ENCODE measurements at regions not wholly inside any gene's neighbourhood (a gene's known extent, or its start where the extent isn't known, plus 50 kb on each side); places are given as distances from the start of the nearest gene placed in this dataset.
A peak's percentile ranks its signal among the peaks of the same experiment; 100 is the strongest.

- no peak for DNase-seq (ENCODE audit: low spot score)
These were observed 188.8 kb downstream of the TSHZ3 start for GRCh38 chr19:31160336-31160926.

DNA sequence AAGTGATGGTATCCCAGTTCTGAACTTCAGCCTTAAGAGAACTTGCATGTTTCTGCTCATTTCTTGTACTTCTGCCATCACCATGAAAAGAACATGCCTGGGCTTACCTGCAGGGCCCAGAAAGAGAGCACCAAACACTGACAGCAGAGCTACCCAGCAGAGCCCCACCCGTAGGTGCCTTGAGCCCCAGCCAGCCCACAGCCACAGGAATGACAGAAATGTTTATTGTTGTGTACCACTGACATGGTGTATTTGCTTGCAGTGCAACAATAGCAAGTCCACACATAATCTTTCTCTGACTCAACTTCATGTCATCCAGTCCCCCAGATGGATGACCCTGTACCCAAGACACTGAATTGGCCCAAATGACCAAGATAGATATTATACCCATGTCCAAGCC, 195.2 kb downstream of the TSHZ3 start:
- DNase-seq (ENCODE audit: low spot score): no peak

DNA sequence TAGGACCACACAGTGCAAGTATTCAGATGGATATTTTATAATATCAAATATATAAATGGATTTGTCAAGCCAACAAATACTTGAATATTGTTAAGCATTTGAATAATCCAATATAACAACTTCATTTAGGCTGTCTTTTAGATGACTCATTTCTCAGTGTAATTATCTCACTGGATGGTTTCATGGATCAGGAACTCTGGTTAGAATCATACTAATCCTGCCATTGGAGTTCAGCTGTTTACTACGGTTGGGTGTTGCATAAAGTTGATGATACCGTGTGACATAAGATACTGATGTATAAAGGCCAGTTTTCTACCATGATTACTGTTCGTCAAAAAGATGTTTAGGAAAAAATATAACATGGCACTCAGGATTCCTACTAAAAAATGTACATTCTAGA, 196.3 kb downstream of the TSHZ3 start:
- no peak for DNase-seq (ENCODE audit: low spot score)

DNA sequence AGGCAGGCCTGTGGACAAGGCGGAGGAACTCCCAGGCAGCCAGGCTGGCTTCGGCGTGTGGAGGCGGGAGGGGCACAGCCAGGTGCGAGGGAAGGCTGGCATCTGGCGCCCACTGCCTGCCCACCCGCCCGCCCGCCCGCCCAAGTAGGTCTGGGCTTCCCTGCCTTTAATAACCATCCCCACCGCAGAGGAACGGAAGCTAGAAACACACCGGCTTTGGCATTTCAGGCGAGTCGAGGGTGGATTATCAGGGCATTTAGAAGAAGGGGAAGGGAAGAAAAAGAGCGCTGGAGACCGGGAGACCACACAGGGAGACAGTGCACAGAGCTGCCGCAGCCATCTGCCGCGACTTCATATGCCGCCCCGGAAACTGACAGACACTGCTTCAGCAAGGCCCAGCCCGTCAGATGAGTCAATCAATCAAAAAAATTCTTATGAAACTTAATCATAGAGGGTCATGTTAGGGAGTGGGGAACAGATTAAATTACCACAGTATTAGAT, 199.7 kb downstream of the TSHZ3 start:
- DNase-seq (ENCODE audit: low spot score): no peak

GRCh38 chr19:31148671-31149070, 200.6 kb downstream of the TSHZ3 start:
- DNase-seq (ENCODE audit: low spot score): no peak

DNA sequence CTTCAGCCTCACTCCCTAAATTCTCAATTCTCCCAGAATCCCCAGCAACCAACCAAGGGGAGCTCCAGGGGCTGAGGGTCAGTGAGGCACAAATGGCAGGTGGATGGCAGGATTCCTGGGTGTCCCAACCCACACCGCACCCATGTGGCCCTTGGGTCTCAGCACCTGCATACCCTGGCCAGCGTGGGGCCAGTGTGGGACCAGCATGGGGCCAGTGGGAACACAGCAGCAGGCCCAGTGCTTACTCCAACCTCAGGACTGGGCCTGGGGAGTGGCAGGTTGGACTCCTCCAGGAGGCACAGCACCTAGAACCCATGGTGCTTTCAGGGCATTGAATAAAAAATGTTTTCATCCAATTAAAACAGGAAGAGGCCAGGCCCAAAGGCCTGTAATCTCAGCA, 202.0 kb downstream of the TSHZ3 start:
- DNase-seq (ENCODE audit: low spot score): no peak

DNA sequence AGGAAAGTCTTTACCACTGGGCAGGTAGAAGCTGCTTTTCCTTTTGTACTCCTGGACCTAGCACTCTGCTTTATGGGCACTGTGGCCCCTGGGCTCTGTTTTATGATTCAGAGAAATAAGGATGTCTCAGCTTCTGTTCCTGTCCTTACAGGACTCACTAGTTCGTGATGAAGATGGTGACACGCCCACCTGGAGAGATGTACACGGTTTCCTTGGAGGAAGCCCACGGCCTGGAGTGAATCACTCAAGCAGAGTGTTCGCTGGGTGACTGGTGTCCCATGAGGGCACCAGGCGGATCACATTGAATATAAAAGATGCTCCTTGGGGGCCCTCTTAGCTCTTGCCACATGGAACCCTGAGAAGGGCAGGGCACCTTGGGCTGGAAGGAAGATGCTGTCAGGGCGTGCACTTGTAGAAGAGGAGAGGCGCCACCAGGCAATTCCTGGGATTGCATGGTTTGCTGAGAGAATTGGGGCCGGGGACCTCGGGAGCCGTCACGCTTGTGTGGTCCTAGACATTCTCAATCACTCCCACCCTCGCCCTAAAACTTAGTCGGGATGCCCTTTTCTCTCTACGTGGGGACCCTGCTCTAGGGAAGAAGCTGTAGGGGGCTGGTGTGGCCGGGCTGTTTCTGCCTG, 202.6 kb downstream of the TSHZ3 start:
- DNase-seq (ENCODE audit: low spot score): no peak

- no peak for DNase-seq (ENCODE audit: low spot score)
These were observed 203.2 kb downstream of the TSHZ3 start for GRCh38 chr19:31146015-31146414.

DNA sequence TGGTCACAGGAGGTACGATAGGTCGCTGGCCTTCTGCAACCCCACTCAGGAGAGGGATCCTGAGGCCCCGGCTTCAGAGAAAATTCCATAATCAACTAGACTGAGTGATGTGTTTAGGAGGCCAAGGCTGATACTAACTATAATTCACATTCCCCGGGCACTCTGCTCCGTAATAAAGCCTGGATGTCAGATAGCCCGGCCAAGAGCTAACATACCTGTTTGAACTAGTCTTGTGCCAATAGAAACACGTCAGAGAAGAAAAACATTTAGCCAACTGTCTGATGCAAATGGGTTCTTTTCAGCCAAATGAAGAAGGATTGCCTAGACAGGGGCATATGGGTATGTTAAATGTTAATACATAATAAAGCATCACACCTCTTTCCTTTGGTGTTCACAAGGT, 204.2 kb downstream of the TSHZ3 start:
- DNase-seq (ENCODE audit: low spot score): no peak

DNA sequence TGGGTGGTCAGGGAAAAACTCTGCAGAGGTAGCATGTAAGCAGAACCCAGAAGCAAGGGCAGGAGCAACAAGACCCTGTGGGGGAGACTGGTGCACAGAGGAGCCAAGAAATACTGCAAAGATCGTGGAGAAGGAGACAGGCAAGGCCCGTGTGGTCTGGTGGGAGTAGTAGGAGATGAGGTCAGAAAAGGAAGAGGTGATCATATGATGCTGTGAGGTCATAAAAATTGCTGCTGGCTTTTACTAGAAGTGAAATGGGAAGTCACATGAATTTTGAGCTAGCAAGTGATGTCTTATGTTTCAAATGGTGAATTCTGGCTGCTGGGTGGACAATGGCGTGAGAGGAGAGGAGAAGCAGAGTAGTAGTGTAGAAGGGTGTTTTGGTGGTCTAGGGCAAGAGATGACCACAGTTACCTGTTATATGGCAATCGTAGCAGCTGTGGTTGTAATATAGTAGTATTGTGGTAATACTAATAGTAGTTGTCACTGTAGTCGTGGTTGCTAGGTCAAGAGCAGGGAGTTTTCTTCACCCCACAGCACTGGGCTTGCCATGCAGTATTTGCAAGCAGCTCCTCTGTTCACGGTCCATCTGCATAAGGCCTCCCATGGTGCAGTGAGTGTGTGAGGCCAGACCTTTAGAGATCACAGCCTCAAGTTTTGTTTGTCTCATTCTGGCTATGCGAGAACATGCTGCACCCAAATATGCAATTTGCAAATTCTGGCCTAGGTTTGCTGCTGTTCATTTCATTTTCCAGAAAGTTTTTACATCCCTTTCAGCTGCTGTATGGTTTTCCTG, 205.0 kb downstream of the TSHZ3 start:
- DNase-seq (ENCODE audit: low spot score): no peak

DNA sequence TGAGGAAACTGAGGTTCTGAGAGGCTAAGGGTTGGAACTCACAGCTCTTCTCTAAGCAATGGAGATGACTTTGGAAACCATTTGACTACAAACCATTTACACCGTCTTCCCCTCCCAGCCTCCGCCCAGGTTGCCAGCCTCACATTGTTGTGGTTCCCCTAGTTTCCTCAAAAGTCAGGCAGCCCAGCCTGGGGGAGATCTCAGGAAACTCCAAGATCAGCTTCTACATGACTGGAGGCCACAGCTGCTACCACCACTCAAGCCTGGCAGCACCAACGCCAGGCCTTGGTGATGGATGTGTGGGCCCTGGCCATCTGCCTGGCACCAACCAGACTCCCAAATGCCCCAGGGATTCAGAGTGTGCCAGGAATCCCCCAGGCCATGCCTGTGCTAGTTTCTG, 207.9 kb downstream of the TSHZ3 start:
- no peak for DNase-seq (ENCODE audit: low spot score)

GRCh38 chr19:31140717-31141116, 208.5 kb downstream of the TSHZ3 start:
- no peak for DNase-seq (ENCODE audit: low spot score)

GRCh38 chr19:31139871-31140505, 209.2 kb downstream of the TSHZ3 start:
- no peak for DNase-seq (ENCODE audit: low spot score)

- no peak for DNase-seq (ENCODE audit: low spot score)
These were observed 211.2 kb downstream of the TSHZ3 start for GRCh38 chr19:31138077-31138476.

GRCh38 chr19:31135841-31136240, 213.4 kb downstream of the TSHZ3 start:
- no peak for DNase-seq (ENCODE audit: low spot score)

GRCh38 chr19:31132753-31133110, 216.5 kb downstream of the TSHZ3 start:
- no peak for DNase-seq (ENCODE audit: low spot score)

DNA sequence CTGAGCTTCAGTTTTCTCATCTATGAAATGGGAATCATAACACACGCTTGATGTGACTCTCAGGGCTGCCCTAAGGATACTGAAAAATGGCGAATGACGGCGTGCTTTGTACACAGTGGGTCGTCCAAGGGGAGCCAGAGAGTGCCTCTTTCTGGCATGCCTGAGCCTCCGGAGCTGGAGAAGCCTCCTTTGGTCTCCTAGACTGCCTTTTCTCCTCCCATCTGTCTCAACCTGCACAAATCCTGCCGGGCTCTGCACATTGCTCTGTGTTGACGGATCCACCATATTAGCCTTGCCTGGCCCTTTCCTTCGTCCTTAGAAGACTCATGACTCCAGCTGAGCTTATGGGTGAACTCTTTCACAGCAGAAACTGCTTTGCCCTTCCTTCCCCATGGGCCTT, 220.9 kb downstream of the TSHZ3 start:
- DNase-seq (ENCODE audit: low spot score): no peak

GRCh38 chr19:31127134-31127967, 221.9 kb downstream of the TSHZ3 start:
- peak; percentile 17 for DNase-seq (ENCODE audit: low spot score)

DNA sequence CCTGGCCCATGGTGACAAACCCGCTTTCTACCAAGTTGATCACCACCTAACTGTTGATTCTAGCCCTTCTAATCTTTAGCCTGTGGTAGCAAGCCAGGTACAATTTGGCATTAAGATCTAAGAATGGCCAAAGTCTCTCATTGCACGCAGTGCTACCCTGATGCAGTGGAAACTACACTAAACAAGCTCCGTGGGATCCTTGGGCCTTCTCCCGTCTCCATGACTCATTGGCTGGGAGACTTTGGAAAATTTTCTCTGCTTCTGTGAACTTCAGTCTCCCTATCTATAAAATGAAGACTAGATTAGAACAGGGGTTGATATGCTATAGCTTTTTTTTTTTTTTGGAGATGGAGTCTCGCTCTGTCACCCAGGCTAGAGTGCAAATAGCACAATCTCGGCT, 223.0 kb downstream of the TSHZ3 start:
- DNase-seq (ENCODE audit: low spot score): no peak

GRCh38 chr19:31125071-31125470, 224.2 kb downstream of the TSHZ3 start:
- DNase-seq (ENCODE audit: low spot score): no peak

GRCh38 chr19:31121501-31121900, 227.7 kb downstream of the TSHZ3 start:
- DNase-seq (ENCODE audit: low spot score): no peak

GRCh38 chr19:31120952-31121351, 228.3 kb downstream of the TSHZ3 start:
- no peak for DNase-seq (ENCODE audit: low spot score)
